Embryonic facial prominence (tissue), 1 donor: ENCODE measurements at regions not wholly inside any gene's neighbourhood (a gene's known extent, or its start where the extent isn't known, plus 50 kb on each side); places are given as distances from the start of the nearest gene placed in this dataset.

Experiments
- DNase-seq: peaks from one replicate; pipeline ENCODE4 v3.0.0-alpha.2; 2016; ENCODE audit errors: extremely low spot score

DNA sequence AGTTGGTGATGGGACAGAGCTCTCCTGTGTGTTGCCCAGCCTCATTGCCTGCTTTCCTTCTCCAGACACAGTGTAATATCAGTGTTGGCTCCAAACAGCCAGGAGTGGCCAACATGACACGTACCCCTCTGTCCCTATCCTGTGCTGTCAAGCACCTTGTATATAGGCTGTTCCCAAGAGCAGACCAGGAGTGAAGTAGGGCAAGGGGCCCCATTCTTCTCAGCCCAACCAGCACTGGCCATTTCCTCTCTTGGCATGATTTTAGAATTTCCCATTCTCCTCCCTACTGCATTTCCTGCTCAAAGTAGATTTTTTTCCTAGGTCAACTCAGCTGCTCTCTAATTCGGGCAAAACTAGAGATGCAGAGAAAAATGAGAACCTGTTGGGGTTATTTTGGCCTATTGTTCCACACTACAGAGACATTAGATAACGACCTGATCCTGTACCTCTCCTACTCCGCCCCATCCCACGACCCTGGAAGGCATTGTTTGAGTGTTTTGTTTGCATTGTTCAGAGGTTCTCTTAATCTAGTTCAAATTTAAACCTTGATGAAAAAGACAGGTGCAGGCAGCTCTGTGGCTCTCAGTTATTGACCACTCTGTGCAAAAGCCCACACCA lies 95.6 kb downstream of the RASSF10 start:
- no peak for DNase-seq

DNA sequence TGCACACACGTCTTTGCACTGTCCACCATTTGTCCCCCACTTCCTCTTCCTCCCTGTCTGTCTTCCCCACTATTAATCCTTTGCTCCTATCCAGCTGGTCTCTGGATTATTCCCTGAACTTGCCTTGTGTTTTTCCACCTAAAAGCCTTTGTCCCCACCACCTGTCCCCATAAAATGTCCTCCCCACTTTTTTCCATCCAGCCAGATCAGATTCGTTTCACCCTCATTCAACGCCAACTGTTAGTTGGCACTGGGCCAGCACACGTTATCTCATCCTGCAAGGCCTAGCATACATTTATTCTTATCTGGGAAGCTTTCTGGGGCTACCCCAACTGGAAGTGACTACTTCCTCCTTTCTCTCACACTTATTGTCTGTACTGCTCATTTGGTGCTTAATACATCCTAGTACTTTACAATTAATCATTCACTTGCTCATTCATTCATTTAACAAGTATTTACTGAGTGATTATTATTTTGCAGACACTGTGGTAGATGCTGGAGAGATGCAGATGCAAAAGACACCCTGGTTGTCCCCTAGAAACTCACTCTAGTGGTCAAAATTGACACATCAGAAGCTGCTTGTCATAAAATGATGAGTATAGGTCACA lies 96.2 kb downstream of the RASSF10 start:
- DNase-seq = no peak

DNA sequence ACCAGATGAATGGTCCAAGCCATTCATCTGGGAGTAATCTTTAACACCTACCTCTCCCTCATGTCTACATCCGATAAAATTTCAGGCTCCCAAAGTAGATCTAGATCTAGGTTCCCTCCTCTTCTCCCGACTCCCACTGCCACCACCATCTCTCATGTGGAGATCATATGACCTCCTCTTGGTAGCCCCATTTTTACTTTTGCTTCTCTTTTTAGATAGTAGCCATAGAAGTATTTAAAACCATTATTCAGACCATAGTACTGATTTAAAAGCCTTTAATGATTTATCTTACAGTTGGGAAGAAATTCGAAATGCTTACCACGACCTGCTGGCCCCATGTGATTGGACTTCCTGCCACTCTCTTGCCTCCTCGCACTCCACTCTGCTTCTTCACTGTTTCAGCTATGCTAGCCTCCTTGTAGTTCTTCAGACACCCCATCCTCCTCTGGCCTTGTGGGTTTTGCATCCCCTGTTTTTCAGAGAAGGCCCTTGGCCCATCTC lies 98.5 kb downstream of the RASSF10 start:
- no peak for DNase-seq

DNA sequence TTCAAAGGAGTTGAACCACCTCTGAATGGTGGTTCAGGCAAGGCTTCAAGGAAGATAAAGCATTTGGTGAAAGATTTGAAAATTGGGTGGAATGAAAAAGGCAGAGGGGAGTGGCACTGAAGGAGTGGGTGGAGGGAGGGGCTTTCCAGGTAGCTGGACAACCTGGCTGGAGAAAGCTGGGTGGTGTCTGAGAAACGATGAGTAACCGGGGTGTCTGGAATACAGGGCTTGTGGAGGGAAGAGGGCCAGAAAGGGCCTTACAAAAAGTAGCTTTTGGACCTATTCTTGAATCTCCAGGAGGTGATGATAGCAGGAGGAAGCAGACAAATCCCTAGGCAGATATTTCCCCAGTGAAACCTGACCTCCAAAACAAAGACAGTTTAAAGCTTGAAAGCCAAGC lies 99.3 kb downstream of the RASSF10 start:
- DNase-seq = no peak

DNA sequence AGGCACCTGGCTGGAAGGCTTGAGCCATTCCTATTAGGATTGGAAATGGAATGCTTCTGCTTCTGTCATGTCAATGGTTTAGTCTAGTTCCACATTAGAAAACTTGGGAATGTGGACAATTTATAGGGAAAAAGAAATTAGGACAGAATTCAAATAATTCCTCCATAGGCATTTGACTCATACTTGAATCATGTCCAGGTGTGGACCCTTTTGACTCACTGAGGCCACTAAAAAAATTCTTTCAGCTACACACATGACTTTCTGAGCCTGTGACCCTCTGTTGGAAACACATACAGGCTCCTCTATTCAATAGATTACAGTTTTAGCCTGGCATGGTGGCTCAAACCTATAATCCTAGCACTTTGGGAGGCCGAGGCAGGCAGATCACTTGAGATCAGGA lies 100.5 kb downstream of the RASSF10 start:
- no peak for DNase-seq

DNA sequence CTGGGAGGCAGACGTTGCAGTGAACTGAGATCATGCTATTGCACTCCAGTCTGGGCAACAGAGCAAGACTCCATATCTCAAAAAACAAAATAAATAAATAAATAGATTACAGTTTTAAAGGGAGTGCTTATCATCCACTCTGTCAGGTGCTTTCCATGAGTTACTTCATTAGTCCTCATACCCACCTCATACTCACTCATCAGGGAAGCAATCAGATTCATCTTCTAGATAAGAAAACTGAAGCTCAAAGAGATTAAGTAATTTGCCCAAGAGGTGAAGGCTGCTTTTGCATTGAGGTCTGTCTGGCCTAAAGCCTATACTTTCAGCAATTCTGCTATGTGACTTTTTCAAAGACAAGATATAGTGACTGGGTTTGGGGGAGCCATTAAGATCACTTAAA lies 101.0 kb downstream of the RASSF10 start:
- no peak for DNase-seq

DNA sequence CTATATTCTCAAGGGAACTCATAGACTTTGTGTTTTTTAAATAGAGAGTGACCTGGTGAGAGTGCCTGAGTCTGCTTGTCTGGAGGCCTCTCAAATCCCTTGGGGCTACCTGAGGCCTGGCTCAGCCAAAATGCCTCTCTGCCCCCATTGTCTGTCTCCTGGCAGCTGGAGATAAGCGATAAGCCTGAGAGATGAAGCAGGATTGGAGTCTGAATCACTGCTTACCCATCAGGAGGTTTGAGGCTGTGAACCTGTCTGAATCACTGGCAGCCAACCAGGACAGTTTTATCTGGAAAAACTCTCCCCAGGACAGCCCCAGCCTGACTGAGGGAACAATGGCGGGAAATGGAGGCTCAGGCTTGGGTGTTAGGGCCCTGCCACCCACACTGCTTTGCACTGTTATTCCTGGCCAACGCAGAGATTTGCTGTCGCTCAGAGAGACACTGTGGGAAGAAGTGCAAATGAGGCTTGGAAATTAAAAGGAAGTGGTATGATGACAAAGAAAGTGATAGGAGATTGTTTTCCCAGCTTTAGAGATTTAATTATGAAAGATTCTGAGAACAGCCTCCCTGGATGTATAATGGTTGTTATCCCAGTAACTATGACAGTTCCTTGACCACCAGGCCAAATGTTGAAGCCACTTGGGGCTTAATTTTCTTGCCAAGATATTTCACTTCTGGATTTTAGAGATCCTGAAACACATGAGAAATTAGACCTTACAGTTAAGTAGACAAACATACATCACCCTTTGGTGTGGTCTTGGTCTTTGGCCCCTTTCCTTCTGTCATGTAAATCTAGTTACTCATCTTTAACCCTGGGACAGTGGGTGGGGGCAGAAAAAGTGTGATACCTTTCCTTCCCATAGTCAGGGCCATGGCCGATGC lies 102.1 kb downstream of the RASSF10 start:
- no peak for DNase-seq

DNA sequence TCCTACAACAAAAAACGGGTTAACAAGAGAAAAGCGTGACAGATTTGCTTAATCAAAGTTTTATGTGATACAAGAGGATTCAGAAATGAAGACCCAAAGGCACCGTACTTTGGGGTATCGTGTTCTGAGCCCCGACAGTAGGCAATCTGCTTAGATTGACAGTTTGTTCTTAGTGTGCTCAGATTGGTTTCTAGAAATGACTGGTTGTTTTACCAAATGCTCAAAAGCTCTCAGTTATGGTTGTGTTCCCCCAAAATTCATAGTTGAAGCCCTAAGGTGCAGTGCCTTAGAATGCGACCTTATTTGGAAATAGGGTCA lies 102.7 kb downstream of the RASSF10 start:
- no peak for DNase-seq

DNA sequence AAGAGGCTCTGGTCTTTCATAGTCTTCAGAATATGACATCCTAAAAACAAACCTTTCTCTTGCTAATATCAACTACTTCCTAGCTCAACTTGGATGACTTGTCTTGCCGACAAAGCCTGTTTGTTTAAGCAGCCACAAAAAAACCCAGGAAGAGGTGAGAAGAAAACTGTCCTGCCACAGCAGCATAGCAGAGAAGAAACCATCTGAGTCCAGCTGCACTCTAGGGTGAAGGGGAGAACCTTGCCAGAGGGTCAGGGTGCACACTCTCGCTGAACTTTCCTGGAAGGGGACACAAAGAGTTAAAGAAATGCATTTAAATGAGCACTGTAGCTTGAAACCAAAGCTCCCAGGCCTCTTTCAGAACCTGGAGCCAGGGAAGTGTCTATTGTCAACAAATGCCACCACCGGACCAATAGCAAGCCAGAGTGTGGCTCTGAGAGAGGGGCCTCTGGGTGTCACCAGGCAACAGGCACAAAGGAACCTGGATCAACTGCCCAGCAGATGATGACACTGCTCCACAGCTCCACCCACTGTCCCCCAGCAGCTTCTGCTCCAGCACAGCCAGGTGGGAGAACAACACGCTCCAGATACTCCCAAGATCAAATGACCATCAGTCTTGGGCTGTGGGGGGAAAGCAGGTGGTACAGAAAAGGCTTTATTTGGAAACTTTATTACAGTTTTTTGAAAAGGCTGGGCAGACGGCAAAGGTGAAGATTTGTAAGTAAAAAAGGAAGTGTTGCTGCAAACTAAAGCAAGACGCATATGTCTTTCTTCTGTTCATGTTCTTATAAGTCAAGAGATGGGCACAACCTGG lies 105.7 kb downstream of the RASSF10 start:
- no peak for DNase-seq

DNA sequence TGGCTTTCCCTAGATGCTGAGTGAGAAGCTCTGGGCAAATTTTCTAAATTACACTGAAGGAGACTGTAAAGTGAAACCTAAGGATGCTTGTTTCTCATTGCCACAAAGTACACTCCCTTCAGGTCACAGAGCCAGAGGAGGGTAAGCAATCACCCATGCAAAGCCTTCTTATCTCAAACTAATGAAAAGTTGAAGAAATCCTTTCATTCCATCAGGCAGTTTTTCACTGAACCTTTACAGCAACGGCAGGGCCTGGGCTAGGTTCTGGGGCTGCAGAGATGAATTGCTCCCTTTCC lies 106.2 kb downstream of the RASSF10 start:
- DNase-seq = no peak

DNA sequence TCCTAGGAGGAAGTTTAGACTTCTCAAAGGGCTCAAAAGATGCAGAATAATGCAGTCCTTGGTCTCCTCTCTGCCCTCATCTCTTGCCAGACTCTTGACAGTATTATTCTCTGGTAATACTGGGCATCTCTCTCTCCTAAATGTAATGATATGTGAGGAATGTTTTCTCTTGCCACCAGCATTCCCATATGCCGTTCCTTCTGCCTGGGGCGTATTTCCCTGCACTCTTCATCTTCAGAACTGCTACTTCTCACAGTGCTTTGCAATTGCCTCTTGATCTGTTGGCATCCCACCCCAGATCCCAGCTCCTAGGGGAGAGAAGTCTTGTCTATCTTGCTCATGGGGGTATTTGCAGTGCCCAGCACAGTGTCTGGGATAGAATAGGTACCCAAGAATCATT lies 107.4 kb downstream of the RASSF10 start:
- no peak for DNase-seq

DNA sequence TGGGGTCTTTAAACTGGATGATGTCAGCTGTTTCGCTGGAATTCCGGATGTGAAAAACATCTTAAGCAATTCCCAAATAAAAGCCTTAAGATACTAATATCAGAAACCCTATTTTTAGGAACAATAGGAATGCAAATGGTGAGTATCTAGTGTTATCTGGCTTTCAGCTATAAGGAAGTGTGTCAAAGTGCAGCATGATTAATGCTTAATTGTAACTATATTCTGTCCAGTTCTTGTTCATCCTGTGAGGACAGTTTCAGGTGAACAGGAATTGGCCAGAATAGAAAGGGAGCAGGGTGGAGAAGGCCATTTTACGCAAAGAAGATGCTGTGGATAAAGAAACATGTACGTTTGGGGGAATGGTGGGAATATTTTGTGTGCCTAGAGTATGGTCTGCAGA lies 108.2 kb downstream of the RASSF10 start:
- no peak for DNase-seq

DNA sequence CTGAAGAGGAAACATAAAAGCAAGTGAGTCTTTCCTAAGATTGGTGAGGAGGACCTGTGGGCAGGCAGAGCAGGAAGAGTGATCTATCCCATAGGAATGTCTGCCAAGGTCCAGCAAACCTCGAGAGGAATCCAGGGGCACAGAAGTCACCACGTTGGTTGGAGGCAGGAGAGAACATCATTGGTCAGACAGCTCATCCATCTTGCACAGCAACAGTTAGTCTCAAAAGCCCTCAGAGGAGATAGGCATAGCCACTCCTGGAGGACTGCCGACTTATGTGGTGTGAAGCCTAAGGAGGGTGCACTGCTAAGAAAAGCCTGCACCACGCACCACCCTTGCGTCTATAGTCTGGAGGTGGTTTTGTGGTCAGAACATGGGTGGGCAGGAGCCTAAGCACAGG lies 109.1 kb downstream of the RASSF10 start:
- DNase-seq = no peak

DNA sequence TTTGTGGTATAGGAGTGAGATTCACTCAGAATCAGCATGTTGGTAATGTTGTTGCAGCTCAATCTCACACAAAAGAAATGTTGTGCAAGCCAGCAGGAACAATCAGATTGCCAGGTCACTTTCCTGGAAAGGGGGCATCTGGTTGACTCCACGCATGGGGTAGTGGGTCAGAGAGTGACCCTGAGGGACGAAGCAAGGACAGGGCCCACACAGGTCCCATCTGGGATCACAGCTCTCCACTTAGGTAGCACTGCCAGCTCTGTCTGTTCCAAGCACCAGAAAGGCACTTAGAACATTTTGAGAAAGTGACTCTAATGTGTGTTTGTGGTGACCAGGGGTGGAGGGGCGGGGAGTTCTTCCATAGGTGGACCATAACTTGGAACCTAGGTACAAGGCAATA lies 109.5 kb downstream of the RASSF10 start:
- DNase-seq = no peak

DNA sequence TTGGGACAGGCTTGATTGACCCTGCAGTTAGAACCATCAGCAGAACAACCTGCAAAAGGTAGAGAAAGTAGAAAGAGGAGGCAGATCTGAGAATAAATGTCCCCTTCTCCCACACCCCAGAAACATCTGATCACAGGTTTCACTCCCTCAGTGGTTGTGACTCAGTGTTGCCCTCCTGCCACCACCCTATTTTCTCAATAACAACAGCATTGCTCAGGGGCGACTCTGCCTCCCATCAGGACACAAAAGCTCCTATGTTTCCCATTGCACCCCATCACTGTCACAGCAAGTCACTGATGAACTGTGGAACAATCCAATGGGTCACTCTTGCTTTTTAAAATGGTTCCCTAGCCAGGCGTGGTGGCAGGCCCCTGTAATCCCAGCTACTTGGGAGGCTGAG lies 110.2 kb downstream of the RASSF10 start:
- DNase-seq = no peak

DNA sequence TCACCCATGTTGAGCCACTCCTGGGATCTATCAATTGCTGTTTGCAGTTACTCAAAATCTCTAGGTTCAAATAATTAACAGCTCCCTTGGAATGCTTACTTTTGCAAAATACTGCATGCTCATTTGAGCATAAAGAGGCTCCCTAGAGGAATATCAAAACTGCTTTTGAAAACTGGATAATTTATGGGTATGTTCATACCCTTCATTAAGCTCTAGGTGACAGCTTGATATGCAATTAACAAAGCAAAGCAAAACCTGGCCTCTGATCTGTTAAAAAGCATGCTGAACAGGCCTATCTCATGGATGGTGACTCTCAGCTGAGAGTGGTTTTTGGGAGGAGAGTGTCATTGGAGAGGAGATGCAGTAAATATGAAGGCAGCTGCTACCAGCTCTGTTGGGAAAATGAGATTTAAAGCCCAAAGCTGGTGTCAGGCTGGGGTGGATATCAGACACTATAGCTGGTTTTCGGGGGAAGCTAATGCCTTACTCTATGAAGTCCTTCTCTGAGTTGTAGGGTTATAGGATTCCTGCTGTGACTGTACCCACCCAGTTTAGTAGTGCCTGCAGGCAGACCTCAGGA lies 110.9 kb downstream of the RASSF10 start:
- no peak for DNase-seq

DNA sequence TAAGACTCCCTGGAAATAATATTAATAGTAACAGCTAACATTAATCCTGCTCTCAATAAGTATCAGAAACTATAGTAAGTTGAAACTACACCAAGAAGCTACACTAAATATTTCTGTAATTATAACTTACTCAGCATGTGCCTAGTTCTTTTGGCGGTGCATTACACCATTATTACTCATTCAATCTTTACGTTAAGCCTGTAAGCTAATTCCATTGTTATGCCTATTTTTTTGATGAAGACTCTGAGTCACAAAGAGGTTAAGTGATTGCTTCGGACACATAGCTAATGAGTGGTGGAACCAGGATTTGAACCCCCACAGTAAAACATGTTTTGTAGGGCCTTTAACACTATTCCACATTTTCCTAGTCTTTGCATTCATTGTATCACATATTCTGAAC lies 111.6 kb downstream of the RASSF10 start:
- DNase-seq = no peak

DNA sequence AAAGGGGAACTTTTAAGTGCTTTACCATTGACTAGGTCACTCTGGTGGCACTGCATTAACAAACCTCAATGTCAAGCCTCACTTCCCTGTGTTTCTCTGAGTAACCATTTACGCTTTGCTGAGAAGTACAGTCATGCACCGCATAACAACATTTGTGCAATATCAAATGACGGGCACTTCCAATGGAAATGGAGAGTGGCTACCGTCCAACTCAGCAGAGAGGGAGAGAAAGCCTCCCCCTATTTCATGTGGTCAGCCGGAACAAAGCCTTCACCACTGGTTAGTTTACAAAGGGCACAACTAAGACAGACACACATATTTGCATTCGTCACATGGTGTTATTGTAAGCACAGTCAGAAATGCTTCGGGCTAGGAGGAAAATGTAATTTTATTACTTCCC lies 117.3 kb downstream of the RASSF10 start:
- no peak for DNase-seq

DNA sequence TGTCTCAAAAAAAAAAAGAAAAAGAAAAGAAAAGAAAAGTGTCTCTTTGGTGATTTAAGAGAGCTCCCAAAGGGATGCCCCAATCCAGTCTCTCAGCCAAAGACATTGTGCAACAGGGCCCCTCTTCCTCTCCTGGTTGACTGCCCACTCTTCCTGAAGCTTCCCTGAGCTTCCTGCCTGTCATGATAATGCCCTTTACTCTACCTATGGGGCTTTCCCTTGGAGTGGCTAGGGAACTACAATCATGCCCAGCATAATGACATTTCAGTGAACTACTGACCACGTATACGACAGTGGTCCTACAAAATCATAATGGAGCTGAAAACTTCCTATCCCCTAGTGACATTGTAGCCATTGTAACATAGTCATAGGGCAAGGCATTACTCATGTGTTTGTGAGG lies 118.0 kb downstream of the RASSF10 start:
- DNase-seq = no peak

DNA sequence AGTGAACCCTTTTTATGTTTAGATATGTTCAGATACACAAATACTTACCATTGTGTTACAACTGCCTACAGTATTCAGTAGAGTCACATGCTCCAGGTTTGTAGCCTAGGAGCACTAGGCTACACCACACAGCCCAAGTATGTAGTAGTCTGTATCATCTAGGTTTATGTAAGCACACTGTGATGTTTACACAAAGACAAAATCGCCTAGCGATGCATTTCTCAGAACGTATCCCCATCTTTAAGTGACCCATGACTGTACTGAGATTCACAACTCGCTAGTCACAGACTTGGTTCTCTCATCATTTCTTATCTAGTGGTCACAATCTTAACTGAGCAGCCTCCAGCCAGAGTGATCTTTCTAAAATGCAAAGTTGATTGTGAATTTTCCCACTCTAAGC lies 119.2 kb downstream of the RASSF10 start:
- no peak for DNase-seq

DNA sequence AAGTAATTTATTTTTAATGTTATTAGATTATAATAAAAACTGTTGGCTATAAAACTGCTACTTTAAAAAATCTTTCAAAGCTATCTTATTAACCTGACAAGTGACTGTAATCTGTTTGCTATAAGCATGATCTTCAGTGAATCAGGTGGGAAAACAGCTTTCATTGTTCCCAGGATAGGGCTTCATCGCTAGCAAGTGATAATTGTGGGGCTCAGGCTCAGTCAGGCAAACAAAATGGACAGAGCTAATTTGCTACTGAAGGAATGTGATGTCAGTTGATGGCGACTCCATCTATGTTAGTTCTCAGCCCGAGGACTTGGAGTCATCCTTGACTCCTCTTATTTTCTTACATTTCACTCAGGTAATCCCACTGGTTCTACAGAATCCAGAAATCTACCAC lies 125.0 kb downstream of the RASSF10 start:
- no peak for DNase-seq

DNA sequence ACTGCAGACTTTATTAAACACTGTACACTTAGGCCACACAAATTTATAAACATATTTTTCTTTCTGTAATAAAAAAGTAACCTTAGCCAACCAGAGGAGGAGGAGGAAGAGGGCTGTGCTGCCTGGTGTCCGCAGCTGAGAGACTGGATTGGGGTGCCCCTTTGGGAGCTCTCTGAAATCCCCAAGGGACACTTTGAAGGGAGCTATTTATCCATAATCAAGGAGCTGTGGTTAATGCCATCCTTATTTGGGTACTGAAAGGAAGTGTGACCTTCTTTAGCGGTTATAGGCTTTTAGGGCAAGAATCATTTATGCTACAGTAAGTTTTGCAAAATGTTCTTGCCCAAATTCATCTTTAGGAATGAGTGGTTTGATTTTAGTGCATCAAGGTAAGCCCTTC lies 125.8 kb downstream of the RASSF10 start:
- no peak for DNase-seq
